Urinary bladder (tissue), 3 donors: ENCODE measurements at regions not wholly inside any gene's neighbourhood (a gene's known extent, or its start where the extent isn't known, plus 50 kb on each side); places are given as distances from the start of the nearest gene placed in this dataset.
A peak's percentile ranks its signal among the peaks of the same experiment; 100 is the strongest.
"Not testable (repeated sequence)": the region's sequence is repeated elsewhere in the genome, so short reads cannot be mapped to it uniquely, and the experiment has no call there.

Experiments
- DNase-seq: peaks from one replicate; pipeline ENCODE4 v3.0.0-alpha.2; 2015; ENCODE audit errors: extremely low spot score
- H3K27ac ChIP-seq: one replicate; pipeline ENCODE4 v1.5.1; 2013; ENCODE audit warnings: low read depth, mild to moderate bottlenecking, moderate library complexity
- H3K36me3 ChIP-seq: one replicate; pipeline ENCODE4 v1.6.1; 2013; ENCODE audit warnings: mild to moderate bottlenecking, moderate library complexity; ENCODE audit not compliant: insufficient read depth
- H3K4me1 ChIP-seq: one replicate; pipeline ENCODE4 v1.6.1; 2013; ENCODE audit warnings: mild to moderate bottlenecking, moderate library complexity; ENCODE audit not compliant: insufficient read depth
- H3K4me3 ChIP-seq: one replicate; pipeline ENCODE4 v1.5.1; 2013; ENCODE audit warnings: low read depth, low read length
- WGBS: extraction: QIAGEN DNeasy Blood & Tissue Kit; methylation state at CpG from one replicate; pipeline ENCODE4 v1.1.7; 2013; 5-methylcytosine and 5-hydroxymethylcytosine counted together
- donor health status: healthy with polysubstance abuse.
- donor health status: healthy.

- H3K27ac ChIP-seq = no peak overlapping the region
- DNase-seq = peak; percentile 81
- WGBS = 13% methylated on average over 24 of the region's 24 CpGs
- H3K4me1 ChIP-seq = no peaks in the 10 kb centered on the region
- no peaks in the 10 kb centered on the region for H3K36me3 ChIP-seq
- H3K4me3 ChIP-seq = no peak overlapping the region
Observed at GRCh38 chr13:95404141-95404882, 103.1 kb upstream of the ABCC4 start.

GRCh38 chr13:95406176-95406575 lies 104.9 kb upstream of the ABCC4 start:
- no peak for DNase-seq
- Histone ChIP-seq H3K4me3 (no peak overlapping the region), H3K4me1 (no peaks in the 10 kb centered on the region), H3K27ac (no peak overlapping the region), H3K36me3 (no peaks in the 10 kb centered on the region)
- WGBS = 68% methylated on average over 3 of the region's 3 CpGs

DNA sequence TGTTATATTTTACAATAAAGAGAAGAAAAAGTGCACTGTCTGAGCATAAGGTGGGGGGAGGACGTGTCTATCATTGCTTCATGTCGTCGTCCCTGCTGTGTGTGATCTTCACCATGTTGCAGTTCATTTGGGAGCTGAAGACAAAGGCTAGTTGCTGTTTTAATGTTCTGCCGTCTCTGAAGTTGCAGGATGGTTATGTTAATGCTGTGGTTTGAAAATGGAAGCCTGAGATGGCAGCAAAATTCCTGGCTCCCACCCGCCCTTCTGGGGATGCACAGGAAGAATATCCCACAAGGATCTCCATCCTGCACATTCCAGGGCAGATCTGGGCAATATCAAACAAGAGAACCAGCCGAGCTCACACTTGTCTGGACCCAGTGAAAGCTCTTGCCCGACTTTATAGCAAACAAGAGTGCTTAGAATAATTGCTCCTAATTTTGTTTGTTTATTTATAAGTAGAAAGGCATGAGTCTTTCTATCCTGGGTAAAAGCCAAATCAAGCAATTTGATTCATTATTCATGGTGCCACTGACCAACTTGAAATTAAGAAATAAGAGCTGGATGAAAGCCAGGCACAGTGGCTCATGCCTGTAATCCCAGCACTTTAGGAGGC lies 110.3 kb upstream of the ABCC4 start:
- DNase-seq = no peak
- H3K27ac ChIP-seq = no peak overlapping the region
- WGBS = 41% methylated on average over 7 of the region's 7 CpGs
- H3K4me1 ChIP-seq = no peaks in the 10 kb centered on the region
- H3K4me3 ChIP-seq = no peak overlapping the region
- no peaks in the 10 kb centered on the region for H3K36me3 ChIP-seq

DNA sequence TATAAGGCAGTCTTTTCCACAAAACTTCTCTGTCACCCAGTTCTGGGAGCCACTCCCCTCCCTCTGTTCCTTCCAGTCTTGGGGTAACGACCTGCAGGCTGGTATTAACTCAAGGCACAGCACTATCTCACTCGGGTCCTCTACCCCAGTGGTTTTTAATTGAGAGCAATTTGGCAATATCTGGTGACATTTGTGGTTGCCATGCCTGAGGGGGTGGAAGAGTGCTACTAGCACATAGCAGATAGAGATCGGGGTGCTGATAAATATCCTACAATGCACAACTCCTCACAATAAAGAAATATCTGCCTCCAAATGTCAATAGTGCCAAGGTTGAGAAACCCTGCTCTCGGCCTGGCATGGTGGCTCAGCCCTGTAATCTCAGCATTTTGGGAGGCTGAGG lies 117.7 kb upstream of the ABCC4 start:
- H3K36me3 ChIP-seq = no peaks in the 10 kb centered on the region
- H3K4me1 ChIP-seq = no peaks in the 10 kb centered on the region
- whole genome bisulfite sequencing = 49% methylated on average over 4 of the region's 4 CpGs
- no peak overlapping the region for H3K27ac ChIP-seq
- no peak for DNase-seq
- no peak overlapping the region for H3K4me3 ChIP-seq

GRCh38 chr13:95420501-95420900 lies 119.2 kb upstream of the ABCC4 start:
- Histone ChIP-seq H3K4me1 (no peaks in the 10 kb centered on the region), H3K27ac (no peak overlapping the region), H3K4me3 (no peak overlapping the region), H3K36me3 (no peaks in the 10 kb centered on the region)
- WGBS = 55% methylated on average over 8 of the region's 8 CpGs
- DNase-seq = no peak

- H3K27ac ChIP-seq = no peak overlapping the region
- H3K4me3 ChIP-seq = no peak overlapping the region
- 85% methylated on average over 6 of the region's 6 CpGs for WGBS
- no peaks in the 10 kb centered on the region for H3K36me3 ChIP-seq
- DNase-seq = no peak
- no peaks in the 10 kb centered on the region for H3K4me1 ChIP-seq
Observed at GRCh38 chr13:95426631-95427030, 125.4 kb upstream of the ABCC4 start.

DNA sequence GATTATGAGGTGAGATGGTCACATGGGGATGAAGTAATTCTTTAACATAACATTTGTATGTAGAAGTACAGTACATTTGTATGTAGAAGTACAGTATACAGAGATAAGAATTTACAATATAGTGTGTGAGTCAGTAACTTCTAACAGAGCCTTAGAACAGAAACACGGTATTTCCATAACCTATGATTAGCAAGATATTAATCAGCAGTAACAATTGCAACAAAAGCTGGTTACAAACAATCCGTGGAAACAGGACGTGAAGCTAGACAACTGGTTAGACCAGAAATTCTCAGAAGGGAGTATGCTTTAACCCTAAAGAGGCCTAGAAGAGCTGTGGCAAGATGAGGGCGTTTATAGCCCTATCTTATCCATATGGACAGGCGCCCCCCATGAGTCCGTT lies 122.0 kb upstream of the CLDN10 start:
- not testable (repeated sequence) for H3K4me1 ChIP-seq, H3K4me3 ChIP-seq, H3K36me3 ChIP-seq, DNase-seq, H3K27ac ChIP-seq
- WGBS = 58% methylated on average over 6 of the region's 6 CpGs

GRCh38 chr13:95432141-95432540 lies 120.4 kb upstream of the CLDN10 start:
- 88% methylated on average over 4 of the region's 4 CpGs for WGBS
- no peak for DNase-seq
- Histone ChIP-seq H3K4me3 (no peak overlapping the region), H3K27ac (no peak overlapping the region), H3K36me3 (no peaks in the 10 kb centered on the region), H3K4me1 (no peaks in the 10 kb centered on the region)

- Histone ChIP-seq H3K36me3 (no peaks in the 10 kb centered on the region), H3K27ac (no peak overlapping the region), H3K4me1 (no peaks in the 10 kb centered on the region), H3K4me3 (no peak overlapping the region)
- WGBS = 92% methylated on average over 21 of the region's 21 CpGs
- no peak for DNase-seq
Observed at GRCh38 chr13:95433537-95433936, 119.0 kb upstream of the CLDN10 start.

GRCh38 chr13:95434111-95434510 lies 118.4 kb upstream of the CLDN10 start:
- DNase-seq = no peak
- H3K4me3 ChIP-seq = no peak overlapping the region
- no peaks in the 10 kb centered on the region for H3K36me3 ChIP-seq
- H3K4me1 ChIP-seq = no peaks in the 10 kb centered on the region
- H3K27ac ChIP-seq = no peak overlapping the region

DNA sequence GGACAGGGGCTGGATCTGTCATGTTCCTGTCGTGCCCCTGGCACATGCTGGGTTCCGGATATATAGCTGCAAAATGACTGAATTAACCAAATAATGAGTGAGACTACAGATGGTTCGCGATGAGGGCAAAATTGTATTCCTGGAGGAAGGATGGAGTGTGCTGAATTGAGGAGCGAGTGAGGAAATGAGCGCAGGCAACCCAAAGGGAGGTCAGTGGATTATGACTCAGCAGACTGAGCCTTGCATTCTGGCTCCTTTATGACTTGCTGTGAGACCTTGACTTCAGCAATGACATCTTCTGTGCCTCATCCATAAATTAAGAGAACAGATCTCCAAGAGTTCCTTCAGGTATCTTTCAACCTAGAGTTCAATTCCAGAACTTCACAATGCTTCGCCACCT lies 115.0 kb upstream of the CLDN10 start:
- WGBS = 94% methylated on average over 7 of the region's 7 CpGs
- DNase-seq = no peak
- H3K27ac ChIP-seq = no peak overlapping the region
- no peak overlapping the region for H3K4me3 ChIP-seq
- no peaks in the 10 kb centered on the region for H3K36me3 ChIP-seq
- no peaks in the 10 kb centered on the region for H3K4me1 ChIP-seq

DNA sequence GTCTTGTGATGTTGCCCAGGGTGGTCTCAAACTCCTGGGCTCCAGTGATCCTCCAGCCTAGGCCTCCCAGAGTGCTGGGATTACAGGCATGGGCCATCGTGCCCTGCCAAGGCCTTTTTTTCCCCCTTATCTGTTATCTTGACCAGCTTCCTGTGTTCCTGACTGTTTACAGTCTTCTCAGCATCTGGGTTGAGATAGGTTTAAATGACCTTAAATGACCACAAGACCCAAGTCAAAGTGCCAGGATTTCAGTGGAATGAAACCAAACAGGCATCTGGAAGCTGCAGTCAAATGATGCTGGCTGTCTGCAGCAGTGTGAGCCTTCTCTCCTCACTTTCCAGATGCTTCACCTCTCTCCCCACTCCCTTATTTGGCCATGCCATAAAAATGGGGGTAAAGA lies 114.2 kb upstream of the CLDN10 start:
- no peaks in the 10 kb centered on the region for H3K36me3 ChIP-seq
- H3K27ac ChIP-seq = no peak overlapping the region
- 53% methylated on average over 1 of the region's 1 CpG for WGBS
- no peaks in the 10 kb centered on the region for H3K4me1 ChIP-seq
- no peak for DNase-seq
- no peak overlapping the region for H3K4me3 ChIP-seq

- H3K27ac ChIP-seq = no peak overlapping the region
- WGBS = 84% methylated on average over 7 of the region's 7 CpGs
Observed at GRCh38 chr13:95440441-95441088, 112.0 kb upstream of the CLDN10 start.

GRCh38 chr13:95441326-95441725 lies 111.2 kb upstream of the CLDN10 start:
- DNase-seq = no peak
- WGBS = 62% methylated on average over 3 of the region's 3 CpGs
- Histone ChIP-seq H3K4me1 (no peaks in the 10 kb centered on the region), H3K36me3 (no peaks in the 10 kb centered on the region), H3K27ac (no peak overlapping the region), H3K4me3 (no peak overlapping the region)

More at GRCh38 chr13:95440441-95441088, 112.0 kb upstream of the CLDN10 start:
- no peaks in the 10 kb centered on the region for H3K36me3 ChIP-seq
- no peaks in the 10 kb centered on the region for H3K4me1 ChIP-seq
- DNase-seq = no peak
- no peak overlapping the region for H3K4me3 ChIP-seq
